H1 (cell line): ENCODE measurements at regions not wholly inside any gene's neighbourhood (a gene's known extent, or its start where the extent isn't known, plus 50 kb on each side); places are given as distances from the start of the nearest gene placed in this dataset.

Source experiments
- CTCF ChIA-PET: fragments of 300-600 bp; sonication (Branson Sonifier 250); formaldehyde crosslinking; loops from one replicate; lab custom pipeline; 2021; ENCODE audit not compliant: partially characterized antibody; lab: Charles Lee
- POLR2A ChIA-PET: fragments of 300-600 bp; sonication (Branson Sonifier 250); formaldehyde crosslinking; loops from one replicate; lab custom pipeline; 2021; ENCODE audit warnings: inconsistent platforms; ENCODE audit not compliant: partially characterized antibody; lab: Charles Lee
- DNase-seq, 2 experiments: peaks; one replicate each; pipeline versions ENCODE4 v3.0.0 to v3.0.0-alpha.2; 2010 to 2022; ENCODE audit warnings: low spot score in 2 of 2, low read depth in 1 of 2, mixed read lengths in 1 of 2
- FAIRE-seq: peaks from 2 replicates; lab custom pipeline; 2011; peaks lifted over from hg19 to GRCh38; lab: Jason Lieb, UNC
- H2AFZ ChIP-seq: 2 replicates; pipeline ENCODE4 v1.8.1; 2012; ENCODE audit warnings: low read length, inconsistent platforms
- H2AK5ac ChIP-seq: 2 replicates; pipeline ENCODE4 v1.6.1; 2013; ENCODE audit warnings: low read depth, low read length
- H2BK120ac ChIP-seq: replicated peaks from 2 replicates; pipeline ENCODE3; 2013; ENCODE audit warnings: low read depth, low read length, inconsistent platforms
- H2BK12ac ChIP-seq: 2 replicates; pipeline ENCODE4 v1.6.1; 2013; ENCODE audit warnings: low read depth, low read length
- H2BK15ac ChIP-seq: 2 replicates; pipeline ENCODE4 v1.6.1; 2013; ENCODE audit warnings: low read length
- H2BK20ac ChIP-seq: 2 replicates; pipeline ENCODE4 v1.6.1; 2013; ENCODE audit warnings: low read length
- H2BK5ac ChIP-seq: 2 replicates; pipeline ENCODE4 v1.6.1; 2013; ENCODE audit warnings: low read depth, low read length
- H3K14ac ChIP-seq: 2 replicates; pipeline ENCODE4 v1.6.1; 2013; ENCODE audit warnings: inconsistent platforms; ENCODE audit not compliant: insufficient read length
- H3K18ac ChIP-seq: 2 replicates; pipeline ENCODE4 v1.6.1; 2013; ENCODE audit warnings: low read length; ENCODE audit errors: extremely low read depth
- H3K23ac ChIP-seq: 2 replicates; pipeline ENCODE4 v1.6.1; 2013; ENCODE audit warnings: inconsistent platforms; ENCODE audit not compliant: insufficient read length
- H3K23me2 ChIP-seq: 2 replicates; pipeline ENCODE4 v1.6.1; 2013; ENCODE audit warnings: low read depth, low read length
- H3K27ac ChIP-seq: 2 replicates; pipeline ENCODE4 v1.6.1; 2011; ENCODE audit warnings: low read depth, low read length, inconsistent platforms
- H3K27me3 ChIP-seq, 4 experiments: replicated peaks in 1 of 4; 1 replicate in 1 of 4; 2 replicates in 3 of 4; pipeline versions ENCODE4 v1.6.1 to v1.8.1; 2011 to 2013; ENCODE audit warnings: low read length in 3 of 4, mild to moderate bottlenecking in 3 of 4, inconsistent platforms in 2 of 4, mixed read lengths in 2 of 4, moderate library complexity in 1 of 4; ENCODE audit not compliant: control insufficient read depth in 3 of 4, insufficient read depth in 3 of 4; ENCODE audit errors: extremely low read depth in 1 of 4
- H3K36me3 ChIP-seq, 4 experiments: 2 replicates each; pipeline versions ENCODE4 v1.6.1 to v1.8.1; 2011 to 2013; ENCODE audit warnings: mild to moderate bottlenecking in 4 of 4, low read length in 3 of 4, moderate library complexity in 2 of 4, control low read depth in 1 of 4, inconsistent platforms in 1 of 4; ENCODE audit not compliant: insufficient read depth in 4 of 4, control insufficient read depth in 2 of 4
- H3K4ac ChIP-seq: replicated peaks from 2 replicates; pipeline ENCODE3; 2013; ENCODE audit warnings: low read length, low read depth, mixed read lengths, inconsistent platforms; ENCODE audit not compliant: insufficient read length
- H3K4me1 ChIP-seq, 4 experiments: replicated peaks in 1 of 4; 1 replicate in 1 of 4; 2 replicates in 3 of 4; pipeline versions ENCODE4 v1.6.1 to v1.8.1; 2011 to 2013; ENCODE audit warnings: low read length in 3 of 4, inconsistent platforms in 2 of 4, mixed read lengths in 1 of 4; ENCODE audit not compliant: insufficient read depth in 4 of 4, control insufficient read depth in 3 of 4
- H3K4me2 ChIP-seq, 2 experiments: 2 replicates each; pipeline versions ENCODE4 v1.6.1 to v1.8.1; 2011 to 2013; ENCODE audit warnings: low read depth in 2 of 2, low read length in 2 of 2, control low read depth in 1 of 2, inconsistent platforms in 1 of 2, mild to moderate bottlenecking in 1 of 2; ENCODE audit not compliant: insufficient read depth in 1 of 2
- H3K4me3 ChIP-seq, 4 experiments: fragments of 200-600, 300-600 bp in 1 of 4; sonication (generic), shearing (Covaris generic), sonication (Bioruptor Twin) in 1 of 4; 2 replicates each; pipeline versions ENCODE4 v1.5.1 to v1.8.1; 2011 to 2016; ENCODE audit warnings: low read length in 4 of 4, low read depth in 3 of 4, control low read depth in 2 of 4, inconsistent platforms in 2 of 4, mild to moderate bottlenecking in 2 of 4, mixed read lengths in 1 of 4, moderate library complexity in 1 of 4; ENCODE audit not compliant: insufficient read depth in 2 of 4; ENCODE audit errors: extremely low read depth in 1 of 4
- H3K56ac ChIP-seq: replicated peaks from 2 replicates; pipeline ENCODE3; 2013; ENCODE audit warnings: low read depth, mild to moderate bottlenecking, mixed read lengths, low read length, inconsistent platforms; ENCODE audit not compliant: insufficient read length
- H3K79me1 ChIP-seq: 2 replicates; pipeline ENCODE4 v1.6.1; 2013; ENCODE audit warnings: low read depth, low read length, control low read depth
- H3K79me2 ChIP-seq, 2 experiments: 2 replicates each; pipeline versions ENCODE4 v1.6.1 to v1.8.1; 2012 to 2013; ENCODE audit warnings: low read length in 2 of 2, mild to moderate bottlenecking in 2 of 2, inconsistent platforms in 1 of 2; ENCODE audit not compliant: insufficient read depth in 2 of 2, control insufficient read depth in 1 of 2
- H3K9ac ChIP-seq, 4 experiments: replicated peaks in 1 of 4; 1 replicate in 1 of 4; 2 replicates in 3 of 4; pipeline versions ENCODE4 v1.6.1 to v1.8.1; 2011 to 2013; ENCODE audit warnings: low read depth in 3 of 4, low read length in 3 of 4, control low read depth in 2 of 4, mild to moderate bottlenecking in 2 of 4, moderate library complexity in 2 of 4, inconsistent platforms in 1 of 4; ENCODE audit errors: extremely low read depth in 1 of 4
- H3K9me3 ChIP-seq, 2 experiments: 2 replicates each; pipeline versions ENCODE4 v1.6.1 to v1.8.1; 2012 to 2013; ENCODE audit warnings: mild to moderate bottlenecking in 2 of 2, moderate library complexity in 2 of 2, control low read depth in 1 of 2, inconsistent platforms in 1 of 2, low read depth in 1 of 2, low read length in 1 of 2, mixed read lengths in 1 of 2; ENCODE audit not compliant: insufficient read depth in 2 of 2
- H4K20me1 ChIP-seq, 2 experiments: replicated peaks in 1 of 2; 2 replicates each; pipeline versions ENCODE3 to v1.8.1; 2011 to 2013; ENCODE audit warnings: inconsistent platforms in 2 of 2, low read length in 2 of 2, mild to moderate bottlenecking in 1 of 2; ENCODE audit not compliant: insufficient read depth in 2 of 2, control insufficient read depth in 1 of 2
- H4K5ac ChIP-seq: 2 replicates; pipeline ENCODE4 v1.6.1; 2013; ENCODE audit warnings: low read length, low read depth, mixed read lengths, inconsistent platforms; ENCODE audit not compliant: insufficient read length
- H4K8ac ChIP-seq: 2 replicates; pipeline ENCODE4 v1.8.0; 2013; ENCODE audit warnings: mild to moderate bottlenecking, moderate library complexity, low read length, inconsistent platforms; ENCODE audit not compliant: insufficient read depth; ENCODE audit errors: extremely low read depth
- H4K91ac ChIP-seq: replicated peaks from 2 replicates; pipeline ENCODE3; 2013; ENCODE audit warnings: low read length, mixed read lengths, inconsistent platforms; ENCODE audit not compliant: insufficient read length
- ASH2L ChIP-seq: fragments of 200-600, 300-600 bp; sonication (generic); IDR thresholded peaks from one replicate; pipeline ENCODE4 v1.7.1; 2017; ENCODE audit warnings: low read length
- CEBPB ChIP-seq: IDR thresholded peaks from 2 replicates; pipeline ENCODE4 v1.6.1; 2012; ENCODE audit warnings: low read depth, low read length
- E2F6 ChIP-seq: IDR thresholded peaks from 2 replicates; pipeline ENCODE4 v1.6.1; 2012; ENCODE audit warnings: inconsistent platforms
- EZH2 ChIP-seq: fragments of 200-600 bp; sonication (generic); IDR thresholded peaks from 2 replicates; pipeline ENCODE4 v1.7.1; 2012; ENCODE audit warnings: low read depth, mild to moderate bottlenecking, moderate library complexity, low read length, inconsistent platforms; ENCODE audit not compliant: severe bottlenecking
- GTF2F1 ChIP-seq: IDR thresholded peaks from 2 replicates; pipeline ENCODE4 v1.6.1; 2012; ENCODE audit warnings: low read depth, low read length, improper control_type of control experiment, borderline replicate concordance
- MAX ChIP-seq: IDR thresholded peaks from 2 replicates; pipeline ENCODE4 v1.6.1; 2012; ENCODE audit warnings: inconsistent platforms
- NANOG ChIP-seq: IDR thresholded peaks from 2 replicates; pipeline ENCODE4 v1.6.1; 2011; ENCODE audit warnings: low read length, low read depth, mild to moderate bottlenecking, inconsistent platforms; ENCODE audit not compliant: insufficient read depth, poor library complexity, severe bottlenecking
- PHF8 ChIP-seq: fragments of 200-600 bp; sonication (generic); conservative IDR thresholded peaks from 2 replicates; pipeline ENCODE4 v1.7.1; 2012; ENCODE audit warnings: low read depth, mild to moderate bottlenecking, inconsistent platforms, low read length, moderate library complexity
- RXRA ChIP-seq: IDR thresholded peaks from 2 replicates; pipeline ENCODE4 v1.6.1; 2011; ENCODE audit warnings: low read depth, mild to moderate bottlenecking, low read length, moderate library complexity; ENCODE audit not compliant: insufficient read depth
- SAP30 ChIP-seq: fragments of 300-600 bp; sonication (generic); IDR thresholded peaks from 2 replicates; pipeline ENCODE4 v1.7.1; 2012; ENCODE audit warnings: low read length, moderate library complexity, mild to moderate bottlenecking, inconsistent platforms; ENCODE audit not compliant: insufficient read depth, insufficient replicate concordance
- TAF7 ChIP-seq: optimal IDR thresholded peaks from 2 replicates; pipeline ENCODE3; 2011; ENCODE audit warnings: low read depth, mild to moderate bottlenecking, inconsistent platforms, low read length, moderate library complexity, borderline replicate concordance
- WGBS, 2 experiments: shearing (Covaris generic) in 1 of 2; methylation state at CpG; one replicate each; pipeline versions ENCODE4 v1.1.6 to v1.1.7; 2013 to 2015; ENCODE audit warnings: low lambda C conversion rate in 2 of 2, mixed read lengths in 2 of 2, inconsistent platforms in 1 of 2, low coverage in 1 of 2, missing lambda C conversion rate in 1 of 2; ENCODE audit not compliant: insufficient replicate concordance in 2 of 2, insufficient coverage in 1 of 2, insufficient read length in 1 of 2; ENCODE audit errors: extremely low coverage in 1 of 2, missing lambda C conversion rate in 1 of 2; 5-methylcytosine and 5-hydroxymethylcytosine counted together

- Histone ChIP-seq H3K9me3 (no peaks in the 10 kb centered on the region), H3K18ac (no peak overlapping the region), H3K4me2 (no peak overlapping the region), H3K79me2 (no peaks in the 10 kb centered on the region), H3K9ac (no peak overlapping the region), H2BK5ac (no peak overlapping the region), H2BK12ac (no peak overlapping the region), H3K23ac (no peak overlapping the region), H3K79me1 (no peaks in the 10 kb centered on the region), H3K4me1 (no peaks in the 10 kb centered on the region), H3K14ac (no peak overlapping the region), H3K23me2 (no peaks in the 10 kb centered on the region), H4K5ac (no peak overlapping the region), H4K20me1 (no peaks in the 10 kb centered on the region), H2BK120ac (no peak overlapping the region), H2AFZ (no peak overlapping the region), H3K27me3 (no peaks in the 10 kb centered on the region), H2BK20ac (no peak overlapping the region), H2AK5ac (no peak overlapping the region), H3K56ac (no peak overlapping the region), H2BK15ac (no peak overlapping the region), H4K91ac (no peak overlapping the region), H4K8ac (no peak overlapping the region), H3K4me3 (no peak overlapping the region), H3K36me3 (no peaks in the 10 kb centered on the region), H3K4ac (no peak overlapping the region), H3K27ac (no peak overlapping the region)
- whole genome bisulfite sequencing, 2 experiments, result 86% methylated on average over 3 of the region's 3 CpGs; no CpG with 5 or more reads in 1 of the 2 experiments
- POLR2A ChIA-PET, result no interaction called here
- no peak for FAIRE-seq
- CTCF ChIA-PET, result interaction anchor here (0.6 kb wide), 1 partner anchor 15 kb away, joined by 4 read pairs; no protein-coding TSS in a partner anchor
- TF ChIP-seq CEBPB, result no peak
- no peak for TF ChIP-seq MAX
- no peak for TF ChIP-seq SAP30
- no peak for TF ChIP-seq ASH2L
- no peak for TF ChIP-seq EZH2
- TF ChIP-seq RXRA, result no peak
- TF ChIP-seq TAF7, result no peak
- no peak for TF ChIP-seq GTF2F1
- TF ChIP-seq PHF8, result no peak
- no peak for TF ChIP-seq NANOG
- no peak for TF ChIP-seq E2F6
- DNase-seq, result no peak
Measured at GRCh38 chr3:162077108-162077507, 580.5 kb downstream of the OTOL1 start.
